Upper lobe of left lung (tissue), 4 donors: ENCODE measurements at regions not wholly inside any gene's neighbourhood (a gene's known extent, or its start where the extent isn't known, plus 50 kb on each side); places are given as distances from the start of the nearest gene placed in this dataset.

Source experiments
- CTCF ChIP-seq, 6 experiments: fragments of 450-650 bp in 4 of 6; fragments of 200-600 bp in 2 of 6; sonication (generic) in 2 of 6; IDR thresholded peaks; one replicate each; pipeline ENCODE4 v1.5.1; 2016 to 2019; ENCODE audit warnings: antibody characterized with exemption in 6 of 6
- EP300 ChIP-seq, 4 donors: sonication (generic); formaldehyde crosslinking; IDR thresholded peaks; one replicate each; pipeline ENCODE4 v1.5.1; 2017; ENCODE audit warnings: antibody characterized with exemption in 4 of 4, control low read depth in 2 of 4
- POLR2A ChIP-seq, 4 donors: fragments of 450-650 bp; IDR thresholded peaks; one replicate each; pipeline ENCODE4 v1.5.1; 2016 to 2017; ENCODE audit warnings: antibody characterized with exemption in 4 of 4, mild to moderate bottlenecking in 2 of 4

GRCh38 chr15:38066612-38067011 is 132.2 kb downstream of the TMCO5A start:
- TF ChIP-seq CTCF (IDR thresholded peaks at IDR 0.05) (no peak), POLR2A (IDR thresholded peaks at IDR 0.05) (no peak), EP300 (IDR thresholded peaks at IDR 0.05) (no peak)
